ENCODE measurements at regions not wholly inside any gene's neighbourhood (a gene's known extent, or its start where the extent isn't known, plus 50 kb on each side); places are given as distances from the start of the nearest gene placed in this dataset.

DNA sequence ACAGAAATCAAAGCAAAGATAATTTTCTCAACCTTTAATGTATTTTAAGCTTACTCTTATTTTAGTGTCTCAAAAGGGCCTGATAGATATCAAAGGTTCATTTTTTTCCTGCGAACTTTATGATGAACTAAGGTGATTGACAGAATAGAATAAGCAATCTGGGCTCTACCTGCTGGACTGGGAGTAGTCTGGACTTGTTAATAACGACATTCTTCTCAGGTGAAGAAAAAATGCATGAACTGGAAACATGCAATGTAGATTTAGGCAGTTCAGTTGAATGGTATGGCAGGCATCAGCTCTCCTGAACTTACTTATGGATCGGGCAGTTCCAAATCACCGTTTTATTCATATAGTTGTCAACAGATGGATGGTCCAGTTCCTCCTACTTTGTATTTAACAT lies 189.7 kb upstream of the ZBTB20 start:
- DNase-seq: no peak

DNA sequence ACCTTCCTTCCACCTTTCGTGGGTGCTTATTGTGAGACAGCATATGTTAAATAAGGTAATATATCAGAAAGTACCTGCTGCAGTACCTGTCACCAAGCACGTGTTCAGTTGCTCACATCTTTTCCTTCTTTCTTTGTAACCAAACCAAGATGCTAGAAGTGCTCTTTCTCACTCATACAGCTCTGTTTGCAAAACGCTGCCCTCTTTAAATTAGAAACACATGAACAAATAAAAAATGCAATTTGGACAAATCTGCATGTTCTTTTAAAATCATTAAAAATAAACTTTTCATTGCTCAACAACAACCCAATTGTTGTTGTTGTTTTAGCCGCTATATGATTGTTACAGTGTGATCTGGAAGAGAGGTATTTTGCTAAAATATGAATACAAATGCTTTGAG lies 193.5 kb upstream of the ZBTB20 start:
- DNase-seq: no peak

DNA sequence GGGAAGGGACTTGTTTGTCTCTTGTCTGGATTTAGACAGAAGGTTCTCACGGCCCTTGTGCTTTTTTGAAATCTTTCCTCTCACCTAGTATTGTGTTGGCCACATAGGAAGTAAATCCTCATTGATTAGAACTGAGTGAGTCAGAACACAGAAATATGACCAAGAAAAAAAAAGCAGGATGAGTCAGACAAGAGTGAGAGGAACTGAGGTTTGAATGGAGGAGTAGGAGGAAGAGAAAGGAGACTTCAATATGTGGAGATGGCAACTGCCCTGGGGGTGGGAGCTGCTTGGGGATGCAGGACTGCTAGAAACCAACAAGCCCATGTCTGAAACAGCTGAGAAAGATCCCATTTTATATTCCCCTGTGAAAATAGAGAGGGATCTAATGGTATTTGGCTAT lies 194.1 kb upstream of the ZBTB20 start:
- DNase-seq: peak; percentile 11

DNA sequence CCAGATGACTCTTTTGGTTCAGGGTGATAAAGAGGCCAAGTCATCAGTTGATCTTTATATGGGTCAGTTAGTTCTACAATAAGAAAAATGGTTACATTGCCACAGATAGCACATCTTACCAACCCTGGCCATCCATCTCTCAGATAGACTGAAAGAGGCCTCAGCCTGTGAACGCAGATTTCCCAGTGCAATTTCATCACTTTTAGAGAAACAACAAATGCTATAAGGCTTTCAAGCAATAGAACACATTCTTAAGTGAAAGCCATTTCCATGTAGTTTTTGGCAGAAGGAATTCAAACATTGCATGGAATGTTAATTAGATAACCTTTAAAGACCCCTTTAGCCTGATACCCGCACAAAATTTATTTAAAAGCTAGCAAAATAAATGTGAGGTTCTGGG lies 200.6 kb upstream of the ZBTB20 start:
- DNase-seq: no peak

DNA sequence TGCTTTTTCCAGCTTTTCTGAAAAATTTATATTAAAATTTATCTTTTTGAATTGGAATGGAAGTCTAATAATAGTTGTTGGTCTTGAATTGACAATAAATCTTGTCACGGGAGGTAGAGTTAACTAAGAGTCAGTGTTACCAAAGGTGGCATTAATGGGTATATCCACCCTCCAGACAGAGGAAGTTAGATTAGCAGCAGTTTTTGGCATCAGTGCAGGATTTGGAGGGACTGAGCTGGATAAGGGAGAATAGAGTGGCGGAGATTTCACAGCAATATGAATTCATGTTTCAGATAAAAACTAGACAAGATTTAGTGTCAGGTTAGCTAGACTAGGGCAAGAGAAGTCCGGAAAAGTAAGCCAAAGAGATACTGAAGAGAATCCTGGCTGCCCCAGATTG lies 201.3 kb upstream of the ZBTB20 start:
- DNase-seq: no peak

DNA sequence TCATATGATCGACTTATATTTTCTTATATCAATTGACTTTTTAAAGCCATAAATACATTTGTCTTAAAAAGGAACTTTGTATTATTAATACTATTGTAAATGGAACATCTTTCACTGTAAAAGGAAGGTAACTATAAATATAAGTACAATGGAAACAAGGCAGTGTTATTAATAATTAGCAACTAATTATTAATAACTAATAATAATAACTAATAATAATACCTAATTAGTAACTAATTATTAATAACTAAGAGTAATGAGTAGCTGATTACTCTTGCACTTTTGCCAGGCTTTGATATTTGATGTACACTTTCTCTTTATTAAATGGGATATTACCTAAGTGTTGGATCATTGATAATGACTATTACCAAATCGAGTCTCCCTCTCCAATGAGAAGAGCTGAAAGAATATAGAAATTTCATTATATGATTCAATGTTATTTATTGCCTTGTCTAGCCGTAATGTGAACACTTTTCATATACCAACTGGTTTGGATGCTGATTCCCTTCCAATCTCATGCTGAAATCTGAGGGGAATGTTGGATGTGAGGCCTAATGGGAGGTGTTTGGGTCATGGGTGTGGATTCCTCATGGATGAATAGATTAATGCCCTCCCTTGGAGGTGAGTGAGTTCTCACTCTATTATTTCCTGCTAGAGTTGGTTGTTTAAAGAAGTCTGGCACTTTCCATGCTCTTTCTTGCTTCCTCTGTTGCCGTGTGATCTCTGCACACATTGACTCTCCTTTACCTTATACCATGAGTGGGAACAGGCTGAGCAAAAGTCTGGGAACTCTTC lies 202.1 kb upstream of the ZBTB20 start:
- no peak for DNase-seq

DNA sequence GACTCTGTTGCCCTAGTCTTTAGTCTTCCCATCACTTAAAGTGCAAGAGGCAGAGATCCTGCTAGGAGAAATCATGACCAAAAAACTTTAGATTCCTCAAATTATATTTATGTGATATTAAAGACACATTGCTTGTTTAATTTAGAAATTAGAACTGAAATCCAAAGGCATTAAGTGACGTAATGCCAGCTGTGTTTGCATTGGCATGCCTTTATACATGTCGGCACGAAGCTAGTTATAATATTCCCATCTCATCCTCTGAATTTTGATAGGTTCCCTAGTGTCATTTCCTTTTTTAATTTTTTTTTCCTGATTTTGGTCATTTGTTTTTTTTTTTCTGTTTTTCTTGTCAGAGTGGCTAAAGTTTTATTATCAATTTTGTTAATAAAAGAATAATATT lies 203.5 kb upstream of the ZBTB20 start:
- no peak for DNase-seq

DNA sequence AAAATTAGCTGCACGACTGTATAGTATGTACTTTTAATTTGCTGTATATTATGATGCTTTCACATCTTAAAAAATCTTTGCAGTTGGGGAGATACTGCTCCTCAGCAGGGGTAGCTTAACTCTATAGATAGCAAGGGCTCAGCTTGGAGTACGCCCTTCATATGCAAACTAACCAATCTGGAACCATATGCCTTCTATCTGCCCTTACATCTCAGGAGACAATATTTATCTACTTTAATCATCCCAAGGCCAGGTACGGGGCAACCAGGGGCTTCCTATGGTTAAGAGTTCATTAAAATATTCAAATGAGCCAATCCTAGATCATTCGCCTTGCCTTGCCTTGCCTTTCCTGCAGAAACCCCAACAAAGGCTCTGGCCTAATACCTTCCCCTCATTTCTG lies 204.1 kb upstream of the ZBTB20 start:
- DNase-seq: no peak

DNA sequence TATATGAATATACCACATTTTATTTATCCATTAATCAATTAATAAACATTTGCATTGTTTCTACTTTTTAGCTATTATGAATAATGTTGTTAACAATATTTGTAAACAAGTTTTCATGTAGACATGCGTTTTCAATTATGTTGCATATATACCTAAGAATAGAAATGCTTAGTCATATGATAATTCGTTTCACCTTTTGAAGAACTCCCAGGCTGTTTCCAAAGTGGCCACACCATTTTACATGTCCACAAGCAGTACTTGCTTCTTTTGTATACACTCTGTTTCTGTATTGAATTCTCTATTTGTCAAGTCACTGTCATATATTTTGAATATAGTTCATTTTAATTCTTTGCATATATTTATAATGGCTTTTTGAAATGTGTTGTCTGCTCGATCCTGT lies 206.9 kb upstream of the ZBTB20 start:
- no peak for DNase-seq

DNA sequence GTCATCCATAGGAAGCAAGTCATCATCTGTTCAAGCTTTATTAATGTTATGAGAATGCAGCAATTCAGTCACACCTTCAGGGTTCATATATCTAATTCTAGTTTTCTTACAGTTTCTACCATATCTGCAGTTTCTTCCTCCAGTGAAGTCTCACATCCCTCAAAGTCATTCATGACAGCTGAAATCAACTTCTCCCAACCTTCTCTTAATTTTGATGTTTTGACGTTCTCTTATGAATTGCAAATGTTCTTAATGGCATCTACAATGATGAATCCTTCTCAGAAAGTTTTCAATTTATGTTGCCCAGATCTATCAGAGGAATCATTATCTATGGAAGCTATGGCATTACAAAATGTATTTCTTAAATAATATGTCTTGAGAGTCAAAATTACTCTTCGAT lies 210.4 kb upstream of the ZBTB20 start:
- no peak for DNase-seq

DNA sequence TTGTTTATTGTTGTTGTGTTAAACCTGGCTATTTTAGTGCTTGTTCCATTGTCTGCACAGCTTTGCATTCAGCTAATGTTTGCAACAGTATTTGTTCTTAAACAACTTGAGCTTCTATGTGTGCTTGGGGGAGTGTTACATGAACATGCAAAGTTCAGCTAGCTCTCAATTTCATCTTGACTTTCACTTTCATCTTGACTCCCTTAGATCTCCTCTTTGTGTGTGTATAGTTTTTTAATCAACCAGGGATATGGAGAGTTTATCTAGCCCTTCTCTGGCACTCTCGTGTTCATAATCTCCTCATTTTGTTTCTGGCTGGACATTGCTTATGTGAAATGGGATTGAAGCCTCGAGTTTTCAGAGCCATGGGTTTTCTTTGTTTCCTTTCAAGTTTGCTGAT lies 212.4 kb upstream of the ZBTB20 start:
- no peak for DNase-seq

DNA sequence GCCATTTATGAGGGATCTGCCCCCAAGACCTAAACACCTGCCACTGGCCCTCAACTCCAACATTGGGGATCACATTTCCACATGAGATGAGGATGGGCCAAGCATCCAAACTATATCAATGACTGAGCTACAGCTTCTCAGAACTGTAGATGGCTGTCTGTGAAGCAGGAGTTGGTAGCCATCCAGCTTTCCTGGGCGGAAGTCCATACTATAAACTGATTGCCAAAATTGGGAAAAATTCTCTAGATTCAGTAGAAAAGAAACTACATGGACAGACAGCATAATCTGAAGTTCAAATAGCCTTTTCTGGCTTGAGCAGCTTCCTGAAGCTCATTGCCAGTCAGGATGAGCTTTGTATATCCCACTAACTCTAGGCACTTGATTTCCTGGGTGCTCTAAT lies 214.7 kb upstream of the ZBTB20 start:
- DNase-seq: peak; percentile 72

DNA sequence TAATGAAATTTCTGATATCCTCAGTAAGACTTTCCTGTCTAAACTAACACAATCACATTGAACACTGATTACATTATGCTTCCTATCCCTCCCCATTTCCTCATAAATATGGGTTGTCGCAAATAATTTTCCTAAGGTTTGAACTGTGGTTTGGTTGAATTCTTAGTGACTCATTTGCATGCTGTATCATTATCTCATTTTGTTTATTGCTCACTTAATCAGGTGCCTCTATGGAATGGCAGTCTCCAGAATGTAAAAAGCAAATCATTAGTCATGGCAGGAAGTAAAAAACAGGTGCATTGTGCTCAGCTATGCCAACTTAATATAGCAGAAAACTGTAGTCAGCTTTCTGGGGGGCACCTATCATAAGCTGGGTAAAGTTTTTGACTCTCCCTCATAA lies 216.0 kb upstream of the ZBTB20 start:
- DNase-seq: no peak

DNA sequence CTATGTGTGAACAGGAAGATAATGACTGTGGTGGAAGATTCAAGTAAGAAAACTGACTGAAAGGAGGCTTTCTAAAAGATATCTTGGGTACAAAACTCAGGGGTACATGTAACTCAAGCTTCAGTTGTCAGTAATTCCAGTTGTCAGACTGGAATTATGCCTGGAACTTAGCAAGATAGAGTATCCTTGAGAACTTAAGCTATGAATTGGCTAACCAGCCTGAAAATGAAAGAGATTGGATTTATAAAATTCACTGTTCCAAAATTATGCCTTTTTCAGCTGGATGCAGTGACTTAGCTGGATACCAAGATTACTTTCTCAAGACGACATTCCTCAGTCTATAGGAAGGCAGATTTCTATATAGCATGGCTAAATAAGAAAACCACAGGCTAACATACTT lies 221.9 kb upstream of the ZBTB20 start:
- DNase-seq: no peak

DNA sequence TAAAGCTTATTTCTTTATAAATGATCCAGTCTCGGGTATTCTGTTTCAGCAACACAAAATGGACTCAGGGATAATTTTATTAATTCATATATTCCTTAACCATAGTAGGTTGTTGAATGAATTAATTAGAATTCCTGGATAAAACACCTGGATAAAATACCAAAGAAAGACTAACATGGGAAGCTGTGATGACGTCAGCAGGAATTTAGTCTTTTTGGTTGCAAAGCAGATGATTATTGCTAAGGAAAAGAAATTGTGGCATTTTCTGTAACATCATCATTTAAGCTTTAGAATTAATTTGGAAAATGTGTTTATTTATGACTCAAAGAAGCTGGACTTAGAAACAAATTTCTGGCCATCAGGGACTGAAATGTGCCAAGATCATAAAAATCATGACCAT lies 228.3 kb upstream of the ZBTB20 start:
- no peak for DNase-seq

DNA sequence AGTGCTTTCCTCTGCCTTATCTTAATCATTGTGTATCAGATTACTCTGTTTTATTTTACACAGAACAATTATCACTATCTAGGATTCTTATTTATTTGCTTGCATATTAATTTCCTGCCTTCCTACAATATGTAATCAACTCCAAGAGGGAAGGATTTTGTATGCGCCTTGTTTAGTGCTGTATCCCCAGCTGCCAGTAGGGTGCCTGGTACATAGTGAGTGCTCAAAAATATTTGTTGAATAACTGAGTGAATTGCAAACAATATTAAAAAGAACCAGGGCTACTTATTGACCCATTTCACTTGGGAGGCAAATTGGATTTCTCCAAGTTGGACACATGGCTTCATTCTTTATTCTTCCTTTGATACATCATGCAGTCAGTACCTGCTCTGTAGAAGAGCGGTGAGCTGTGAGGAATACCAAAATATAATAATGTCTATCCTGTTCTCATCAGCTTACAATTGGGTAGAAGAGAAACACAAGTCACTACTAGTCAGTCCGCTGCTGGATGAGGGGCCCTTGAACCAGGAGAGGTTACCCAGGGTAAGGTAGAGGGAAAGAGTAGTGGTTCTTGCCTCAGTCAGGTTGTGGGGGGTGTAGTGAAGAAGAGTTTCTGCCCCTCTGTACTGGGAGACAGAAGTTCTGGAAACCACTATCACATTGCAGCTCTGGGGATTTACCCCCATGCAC lies 233.9 kb upstream of the ZBTB20 start:
- DNase-seq: no peak

DNA sequence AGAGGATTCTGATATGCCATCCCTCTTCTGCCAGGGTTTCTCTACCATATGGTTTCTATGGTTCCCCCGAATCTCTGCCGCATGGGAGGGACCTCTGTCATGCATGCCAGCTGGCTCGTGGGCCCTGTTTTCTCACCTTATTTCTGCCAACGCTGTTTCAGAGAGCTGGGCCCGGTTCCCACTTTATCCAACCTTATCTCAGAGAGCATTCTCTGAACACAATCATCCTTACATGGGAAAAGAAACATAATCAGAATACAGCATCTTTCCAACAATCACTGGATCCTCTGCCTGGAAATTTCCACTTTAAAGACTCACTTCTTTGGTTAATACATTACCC lies 234.5 kb upstream of the ZBTB20 start:
- peak; percentile 55 for DNase-seq

DNA sequence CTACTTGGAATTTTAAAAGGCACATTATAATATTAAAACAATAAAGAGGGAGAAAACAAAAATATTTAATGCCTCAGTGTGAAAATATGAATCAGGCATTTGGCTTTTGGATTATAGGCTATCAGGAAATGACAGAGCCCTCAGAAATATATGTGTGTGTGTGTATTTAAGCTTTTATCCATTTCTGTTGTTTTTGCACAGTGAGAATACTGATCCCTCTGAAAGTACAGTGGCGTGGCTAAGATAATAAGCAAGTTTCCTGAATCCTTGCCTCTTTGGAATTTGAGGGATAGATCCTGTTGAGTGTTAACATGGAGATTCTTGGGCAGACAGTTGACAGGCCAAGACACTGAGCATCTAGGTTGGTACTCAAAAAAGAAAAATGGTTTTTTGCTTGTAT lies 234.8 kb upstream of the ZBTB20 start:
- no peak for DNase-seq

DNA sequence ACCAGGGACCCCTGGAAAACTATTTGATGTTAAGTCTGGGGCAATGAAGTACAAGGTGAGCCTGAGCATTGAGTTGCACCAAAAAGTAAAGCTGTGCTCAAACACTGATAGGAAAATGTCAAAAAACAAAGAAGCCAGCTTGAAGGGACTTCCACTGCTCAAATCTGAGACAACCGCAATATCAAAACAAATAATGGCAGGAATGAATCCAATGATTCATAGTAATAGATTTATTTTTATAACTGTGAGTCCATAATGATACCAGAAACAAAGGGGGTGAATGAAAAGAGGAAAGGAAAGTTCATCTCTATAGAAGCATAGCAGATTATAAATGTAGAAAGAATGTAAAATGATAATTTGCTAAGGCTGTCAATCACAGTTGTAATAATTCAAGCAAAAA lies 237.3 kb upstream of the ZBTB20 start:
- no peak for DNase-seq

DNA sequence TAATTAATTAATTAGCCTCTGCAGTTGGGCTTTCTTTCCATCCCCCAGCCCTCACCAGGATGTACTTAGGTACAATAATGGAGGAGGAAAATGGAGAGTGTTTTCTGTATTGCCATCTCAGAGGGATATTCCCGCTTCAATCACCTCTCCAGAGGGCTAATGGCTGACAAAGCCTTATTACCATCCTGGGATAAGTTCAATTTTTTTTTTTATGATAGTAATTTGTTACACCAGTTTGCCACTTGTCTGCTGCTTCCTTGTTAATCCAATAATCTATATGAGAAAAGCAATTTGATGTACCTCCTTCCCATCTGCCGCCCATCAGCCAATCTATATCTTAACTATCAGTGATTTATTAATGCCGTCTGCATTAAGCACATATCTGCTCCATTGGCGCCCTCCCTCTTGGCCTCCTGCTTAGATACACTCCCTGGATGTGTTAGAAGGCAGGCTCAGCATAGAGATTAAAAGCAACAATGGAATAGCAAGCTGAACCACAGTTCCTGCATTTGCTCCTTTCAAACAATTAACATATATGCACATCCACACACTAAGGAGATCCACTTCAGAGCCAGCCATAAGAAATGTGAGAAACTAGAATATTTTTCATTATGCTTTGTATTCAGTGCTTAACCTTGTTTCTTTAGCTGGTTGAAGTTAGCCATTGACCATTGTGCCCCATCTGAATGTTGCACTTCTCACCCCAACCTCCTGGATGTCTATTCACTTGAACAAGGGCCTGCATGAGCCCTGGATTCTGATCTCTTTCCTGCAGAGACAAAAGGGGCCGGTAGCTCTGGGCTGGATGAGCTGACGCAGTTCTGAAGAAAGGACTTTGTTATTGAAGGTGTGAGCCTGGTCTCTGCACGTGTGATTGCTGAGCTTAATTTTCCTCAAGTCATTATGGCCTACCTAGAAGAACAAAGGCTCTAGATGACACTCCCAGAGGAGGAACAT lies 237.3 kb upstream of the GAP43 start:
- DNase-seq: no peak

DNA sequence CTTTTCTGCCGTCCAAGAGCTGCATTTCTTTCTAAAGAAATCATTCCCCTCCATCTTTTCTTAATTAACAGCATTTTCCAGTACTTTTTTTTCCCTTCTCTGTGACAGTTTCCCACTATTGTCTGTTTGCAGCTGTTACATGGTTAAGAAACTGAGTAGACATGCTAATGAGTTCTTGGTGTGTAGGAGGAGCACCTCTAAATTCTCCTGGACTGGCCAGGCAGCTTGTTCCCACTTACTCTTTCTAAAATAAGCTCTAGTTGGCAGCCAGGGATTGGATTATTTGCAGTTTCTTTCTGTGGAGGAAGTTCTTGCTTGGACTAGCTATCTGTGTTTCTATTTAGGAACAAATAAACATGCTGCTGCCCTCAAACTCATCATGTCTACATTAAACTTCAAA lies 235.1 kb upstream of the GAP43 start:
- no peak for DNase-seq

DNA sequence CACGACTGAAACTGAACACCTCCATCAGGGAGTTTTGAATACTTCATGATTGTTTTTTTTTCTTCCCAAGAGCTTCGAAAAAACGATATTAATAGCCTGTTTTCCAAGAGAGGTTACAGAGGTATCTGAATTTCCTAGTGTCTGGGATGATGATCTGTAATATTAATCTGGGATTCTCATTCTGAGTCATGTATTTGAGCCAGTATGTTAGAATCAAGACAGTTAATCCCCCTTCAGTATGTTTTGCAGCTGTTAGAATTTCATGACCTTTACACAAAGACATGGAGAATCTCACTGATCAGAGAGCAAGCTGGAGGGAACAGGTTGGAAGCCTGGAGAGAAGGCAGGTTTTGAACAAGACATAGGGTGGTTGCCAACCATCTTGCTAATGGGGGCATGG lies 234.5 kb upstream of the GAP43 start:
- no peak for DNase-seq

DNA sequence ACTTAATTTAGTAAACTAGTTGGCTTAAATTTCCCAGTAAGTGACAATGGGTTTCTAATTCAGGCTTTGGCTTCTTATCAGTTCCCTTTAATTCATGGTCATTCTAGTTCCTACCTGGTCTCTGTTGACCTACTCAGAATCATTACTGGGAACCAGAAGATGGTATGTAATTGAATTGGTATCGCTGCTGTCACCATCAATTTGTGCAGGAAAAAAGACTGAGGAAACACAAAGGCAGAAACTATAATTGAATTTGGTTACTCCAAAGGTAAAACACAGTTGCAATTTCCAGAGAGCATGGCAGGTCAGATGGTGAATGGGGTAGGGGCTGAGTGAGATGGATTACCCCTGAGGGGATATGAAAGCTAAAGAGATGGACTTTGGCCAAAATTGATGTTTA lies 226.5 kb upstream of the GAP43 start:
- DNase-seq: no peak

DNA sequence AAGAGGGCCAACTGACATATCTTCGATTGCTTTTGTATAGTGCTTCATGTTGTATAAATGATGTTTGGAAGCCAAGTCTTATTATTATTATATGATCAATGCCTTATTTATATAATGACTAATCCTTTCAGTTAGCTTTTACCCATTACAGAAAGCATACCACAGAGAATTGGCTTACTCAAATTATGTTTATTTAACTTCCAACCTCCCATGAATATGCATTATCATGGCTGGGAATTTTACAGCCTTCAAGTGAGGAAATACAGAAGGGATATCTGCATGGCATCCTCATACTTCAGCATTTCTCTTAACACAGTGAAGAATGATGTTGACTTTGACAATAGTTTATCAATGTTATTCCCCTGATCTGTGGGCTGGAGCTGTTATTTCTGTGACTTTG lies 225.9 kb upstream of the GAP43 start:
- DNase-seq: no peak
